Mucosa of rectum (tissue), 2 donors: ENCODE measurements at regions not wholly inside any gene's neighbourhood (a gene's known extent, or its start where the extent isn't known, plus 50 kb on each side); places are given as distances from the start of the nearest gene placed in this dataset.
A peak's percentile ranks its signal among the peaks of the same experiment; 100 is the strongest.

Source experiments
- H3K27ac ChIP-seq, 2 donors: one replicate each; pipeline ENCODE4 v1.7.0; 2013; ENCODE audit warnings: inconsistent platforms in 2 of 2, low read depth in 2 of 2, low read length in 2 of 2
- H3K27me3 ChIP-seq, 2 donors: one replicate each; pipeline ENCODE4 v1.7.0; 2013; ENCODE audit warnings: low read length in 2 of 2; ENCODE audit not compliant: control insufficient read depth in 2 of 2, insufficient read depth in 2 of 2
- H3K36me3 ChIP-seq, 2 donors: one replicate each; pipeline ENCODE4 v1.7.0; 2013; ENCODE audit warnings: low read length in 2 of 2; ENCODE audit not compliant: control insufficient read depth in 2 of 2, insufficient read depth in 2 of 2
- H3K4me1 ChIP-seq, 2 donors: one replicate each; pipeline ENCODE4 v1.7.0; 2013; ENCODE audit warnings: low read length in 2 of 2, mild to moderate bottlenecking in 1 of 2; ENCODE audit not compliant: control insufficient read depth in 2 of 2, insufficient read depth in 2 of 2
- H3K4me3 ChIP-seq, 2 donors: one replicate each; pipeline ENCODE4 v1.7.0; 2013; ENCODE audit warnings: low read length in 2 of 2
- H3K9ac ChIP-seq, 2 donors: one replicate each; pipeline ENCODE4 v1.7.0; 2013; ENCODE audit warnings: low read length in 2 of 2, low read depth in 1 of 2, mild to moderate bottlenecking in 1 of 2
- H3K9me3 ChIP-seq, 2 donors: one replicate each; pipeline ENCODE4 v1.7.0; 2013; ENCODE audit warnings: low read length in 2 of 2; ENCODE audit not compliant: control insufficient read depth in 2 of 2
- donor health status: healthy.
- donor health status: Normal muscosa, but diverticular disease.

DNA sequence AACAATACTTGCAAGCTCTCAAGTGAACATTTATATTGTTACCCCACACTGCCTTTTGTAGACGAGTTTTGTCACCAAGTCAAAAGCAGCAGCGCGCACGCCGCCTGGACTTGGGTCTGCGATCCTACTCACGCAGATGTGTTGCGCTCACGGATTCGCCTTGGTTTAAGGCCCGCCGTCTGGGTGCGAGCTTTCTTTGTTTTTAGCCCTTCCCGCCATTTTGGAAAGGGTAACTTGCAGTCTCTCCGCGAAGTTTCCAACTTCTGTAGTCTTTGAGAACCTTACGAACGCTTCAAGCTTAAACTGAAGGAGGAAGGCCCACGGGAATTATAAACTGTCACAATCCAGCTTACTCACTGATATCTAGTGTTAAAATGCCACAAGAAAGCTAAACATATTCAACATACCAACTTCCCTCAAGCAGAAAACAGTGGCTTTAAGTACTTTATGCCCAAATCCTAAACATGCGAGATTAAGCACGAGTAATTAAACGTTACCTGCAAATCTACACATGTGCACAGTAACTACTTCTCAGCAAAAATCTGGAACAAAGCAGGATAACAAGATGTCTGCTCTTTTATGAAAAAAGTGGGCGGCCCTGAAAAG is 80.4 kb upstream of the BTN3A2 start:
- peak overlapping the region; percentile 90 to 94 for H3K4me3 ChIP-seq
- peaks cover 0 to 2% of the 10 kb centered on the region in 2 donors for H3K36me3 ChIP-seq
- H3K9ac ChIP-seq: peak overlapping the region; percentile 93 to 96
- H3K4me1 ChIP-seq: peaks cover 5 to 13% of the 10 kb centered on the region in 2 donors
- peak overlapping the region; percentile 96 to 99 for H3K27ac ChIP-seq
- H3K27me3 ChIP-seq: no peaks in the 10 kb centered on the region
- H3K9me3 ChIP-seq: no peaks in the 10 kb centered on the region

- Histone ChIP-seq H3K9me3 (no peaks in the 10 kb centered on the region), H3K4me3 (peak overlapping the region; percentile 90 to 94), H3K4me1 (peaks cover 5 to 13% of the 10 kb centered on the region in 2 donors), H3K27ac (peak overlapping the region; percentile 96 to 99), H3K27me3 (no peaks in the 10 kb centered on the region), H3K9ac (peak overlapping the region; percentile 93 to 96), H3K36me3 (peaks cover 0 to 2% of the 10 kb centered on the region in 2 donors)
Measured at GRCh38 chr6:26285143-26286134, 79.6 kb upstream of the BTN3A2 start.

- H3K4me3 ChIP-seq: peak overlapping the region; percentile 90 to 94
- H3K9ac ChIP-seq: peak overlapping the region; percentile 93 to 96
- H3K9me3 ChIP-seq: no peaks in the 10 kb centered on the region
- H3K27ac ChIP-seq: peak overlapping the region; percentile 96 to 99
- peaks cover 5 to 13% of the 10 kb centered on the region in 2 donors for H3K4me1 ChIP-seq
- H3K36me3 ChIP-seq: no peaks in the 10 kb centered on the region
- H3K27me3 ChIP-seq: no peaks in the 10 kb centered on the region
Measured at GRCh38 chr6:26286168-26286877, 78.7 kb upstream of the BTN3A2 start.

DNA sequence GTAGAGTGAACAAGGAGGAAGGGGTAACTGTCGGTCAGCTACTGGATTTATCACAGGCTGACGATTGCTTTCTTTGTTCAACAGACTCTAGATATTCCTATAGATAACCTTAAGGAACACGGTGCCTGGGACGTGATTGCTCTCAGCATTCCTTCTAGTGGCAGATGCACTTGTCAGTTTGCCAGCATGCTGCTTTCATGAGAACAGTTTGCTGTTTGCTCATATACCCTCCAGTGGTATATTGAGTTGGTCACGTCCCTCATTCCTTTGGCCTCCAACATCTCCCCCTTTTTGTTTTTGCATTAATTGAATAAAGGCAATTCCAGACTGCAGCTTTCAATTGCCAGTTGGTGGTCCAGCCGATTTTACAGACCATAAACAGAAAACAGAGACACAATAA is 76.8 kb upstream of the BTN3A2 start:
- peaks cover 5 to 13% of the 10 kb centered on the region in 2 donors for H3K4me1 ChIP-seq
- no peaks in the 10 kb centered on the region for H3K9me3 ChIP-seq
- no peak overlapping the region for H3K4me3 ChIP-seq
- H3K27me3 ChIP-seq: no peaks in the 10 kb centered on the region
- H3K27ac ChIP-seq: no peak overlapping the region
- H3K9ac ChIP-seq: no peak overlapping the region
- H3K36me3 ChIP-seq: no peaks in the 10 kb centered on the region

DNA sequence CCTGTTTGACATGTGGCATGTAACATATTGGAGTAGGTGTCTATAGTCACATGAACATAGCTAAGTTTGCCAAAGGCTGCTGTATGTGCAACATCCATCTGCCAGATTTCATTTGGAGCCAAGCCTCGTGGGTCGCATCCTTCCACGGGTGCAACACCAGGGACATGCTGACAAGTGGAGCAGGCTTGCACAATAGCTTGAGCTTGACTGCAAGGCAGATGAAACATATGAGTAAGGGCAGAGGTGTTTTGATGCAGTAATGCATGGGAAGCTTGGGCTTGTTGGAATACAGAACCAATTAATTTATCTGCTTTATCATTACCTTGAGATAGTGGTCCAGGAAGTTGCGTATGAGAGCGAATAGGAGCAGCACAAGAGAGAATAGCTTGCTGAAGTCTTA is 74.1 kb upstream of the BTN3A2 start:
- Histone ChIP-seq H3K9ac (no peak overlapping the region), H3K4me3 (no peak overlapping the region), H3K9me3 (no peaks in the 10 kb centered on the region)

GRCh38 chr6:26292709-26293108 is 72.3 kb upstream of the BTN3A2 start:
- H3K9ac ChIP-seq: no peak overlapping the region
- H3K9me3 ChIP-seq: no peaks in the 10 kb centered on the region
- no peaks in the 10 kb centered on the region for H3K36me3 ChIP-seq

More for the DNA sequence above, 74.1 kb upstream of the BTN3A2 start:
- no peaks in the 10 kb centered on the region for H3K27me3 ChIP-seq
- H3K4me1 ChIP-seq: no peaks in the 10 kb centered on the region
- no peaks in the 10 kb centered on the region for H3K36me3 ChIP-seq
- no peak overlapping the region for H3K27ac ChIP-seq

DNA sequence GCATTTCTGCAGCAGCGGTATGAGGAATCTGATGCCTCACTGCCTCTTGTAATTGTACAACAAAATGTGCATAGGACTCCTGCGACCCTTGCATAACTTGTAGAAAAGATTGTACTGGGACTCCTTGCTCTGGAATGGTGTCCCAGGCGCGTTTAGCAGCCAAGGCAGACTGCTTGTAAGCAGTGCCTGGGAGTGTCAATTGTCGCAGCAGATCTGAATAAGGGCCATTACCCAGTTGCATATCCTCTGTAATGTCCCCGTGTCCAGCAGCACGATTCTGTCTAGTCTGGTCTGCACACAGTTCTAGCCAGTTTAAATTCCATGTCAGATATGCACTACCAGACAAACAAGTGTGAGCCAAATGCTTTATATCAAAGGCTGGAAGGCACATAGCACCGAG is 70.7 kb upstream of the BTN3A2 start:
- Histone ChIP-seq H3K4me1 (no peaks in the 10 kb centered on the region), H3K9ac (no peak overlapping the region), H3K4me3 (no peak overlapping the region), H3K27me3 (no peaks in the 10 kb centered on the region), H3K9me3 (no peaks in the 10 kb centered on the region), H3K36me3 (no peaks in the 10 kb centered on the region), H3K27ac (no peak overlapping the region)

More at GRCh38 chr6:26292709-26293108, 72.3 kb upstream of the BTN3A2 start:
- no peak overlapping the region for H3K27ac ChIP-seq
- no peaks in the 10 kb centered on the region for H3K27me3 ChIP-seq
- no peaks in the 10 kb centered on the region for H3K4me1 ChIP-seq
- H3K4me3 ChIP-seq: no peak overlapping the region

DNA sequence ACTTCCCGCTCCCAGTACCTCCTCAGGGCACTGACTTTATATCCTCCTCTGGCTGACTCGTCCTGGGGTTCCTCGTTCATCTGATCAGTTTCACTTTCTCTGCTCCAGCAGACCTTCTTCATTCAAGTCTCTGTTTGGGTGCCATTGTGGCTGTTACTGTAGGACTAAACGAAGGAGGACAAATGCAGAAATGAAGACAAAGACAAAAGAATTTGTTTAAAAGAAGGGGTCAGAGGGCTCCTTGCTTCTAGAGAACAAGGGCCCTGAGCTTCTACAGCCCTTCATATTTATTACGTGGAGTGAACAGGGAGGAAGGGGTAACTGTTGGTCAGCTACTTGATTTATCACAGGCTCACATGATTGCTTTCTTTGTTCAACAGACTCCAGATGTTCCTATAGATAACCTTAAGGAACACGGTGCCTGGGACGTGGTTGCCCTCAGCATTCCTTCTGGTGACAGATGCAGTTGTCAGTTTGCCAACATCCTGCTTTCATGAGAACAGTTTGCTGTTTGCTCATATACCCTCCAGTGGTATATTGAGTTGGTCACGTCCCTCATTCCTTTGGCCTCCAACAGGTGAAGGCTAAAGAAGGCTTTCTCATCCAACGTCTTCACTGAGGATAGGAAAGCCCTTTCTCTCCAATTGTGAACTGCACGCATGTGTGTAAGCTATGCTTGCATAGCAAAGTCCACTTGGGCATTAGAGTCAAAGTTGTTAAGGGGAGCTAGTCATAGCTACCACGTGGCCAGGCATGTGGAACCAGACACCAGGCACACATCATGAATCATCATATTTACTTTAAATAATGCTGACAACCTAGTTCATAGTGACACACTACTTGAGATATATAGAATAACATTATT is 69.1 kb upstream of the BTN3A2 start:
- Histone ChIP-seq H3K4me1 (no peaks in the 10 kb centered on the region), H3K27ac (no peak overlapping the region), H3K9me3 (no peaks in the 10 kb centered on the region), H3K4me3 (no peak overlapping the region), H3K9ac (no peak overlapping the region), H3K27me3 (no peaks in the 10 kb centered on the region), H3K36me3 (no peaks in the 10 kb centered on the region)

DNA sequence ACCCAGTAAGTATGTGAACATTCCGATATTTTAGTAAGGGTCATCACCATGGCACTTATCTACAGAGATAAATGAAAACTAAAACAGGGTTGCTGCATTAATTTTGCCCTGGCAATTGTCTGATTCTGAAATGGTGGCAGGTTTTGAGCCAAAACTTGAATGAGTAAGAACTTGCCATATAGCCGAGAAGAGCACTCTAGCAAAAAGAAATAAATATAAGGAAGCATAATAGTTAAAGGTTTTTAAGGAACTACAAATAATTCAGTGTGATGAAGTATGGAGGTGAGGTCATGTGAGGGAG is 68.5 kb upstream of the BTN3A2 start:
- Histone ChIP-seq H3K36me3 (no peaks in the 10 kb centered on the region), H3K4me1 (no peaks in the 10 kb centered on the region), H3K27ac (no peak overlapping the region), H3K9me3 (no peaks in the 10 kb centered on the region), H3K9ac (no peak overlapping the region), H3K27me3 (no peaks in the 10 kb centered on the region), H3K4me3 (no peak overlapping the region)
